Lung microvascular endothelial cell (primary cell): ENCODE measurements at regions not wholly inside any gene's neighbourhood (a gene's known extent, or its start where the extent isn't known, plus 50 kb on each side); places are given as distances from the start of the nearest gene placed in this dataset.

ENCODE experiments used
- DNase-seq, 2 donors: peaks; one replicate each; pipeline versions ENCODE4 v3.0.0 to v3.0.0-alpha.2; 2010; ENCODE audit warnings: low read depth in 2 of 2

DNA sequence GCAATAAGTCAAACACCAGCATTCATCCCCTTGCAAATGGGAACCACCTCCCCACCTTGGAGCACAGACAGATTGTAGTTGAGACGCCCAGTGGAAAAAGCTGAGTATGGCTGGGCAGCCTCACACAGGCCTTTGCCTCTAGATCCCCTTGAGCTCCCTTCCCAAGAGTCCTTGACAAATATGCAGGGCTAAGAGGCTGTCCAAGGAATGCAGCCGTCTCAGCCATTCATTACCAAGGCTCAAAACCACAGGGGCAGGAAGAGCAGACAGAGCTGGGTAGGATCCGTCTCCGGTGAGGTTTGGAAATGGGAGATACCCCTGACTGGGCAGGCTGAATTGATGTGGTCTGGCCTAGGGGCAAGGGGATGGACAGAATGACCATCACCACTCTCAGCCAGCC lies 557.1 kb downstream of the TNS1 start:
- DNase-seq = no peak

DNA sequence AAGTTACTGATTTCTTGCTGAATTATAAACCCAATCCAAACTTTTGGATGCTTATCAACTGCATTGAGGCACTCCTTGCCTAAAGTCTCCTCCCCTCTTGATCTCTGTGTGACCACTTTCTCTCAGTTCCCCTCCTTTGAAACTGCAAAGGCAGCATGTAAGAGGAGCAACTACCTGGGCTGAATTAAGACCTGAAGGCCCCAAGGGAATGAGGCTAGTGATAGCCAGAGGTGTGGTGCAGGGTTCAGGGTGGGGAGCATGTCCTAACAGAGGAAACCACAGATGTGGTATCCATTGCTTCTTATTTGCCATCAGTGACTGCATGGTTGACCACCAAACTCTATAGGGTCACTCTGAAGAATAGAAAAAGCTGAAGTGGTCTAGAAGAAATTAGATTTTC lies 557.9 kb downstream of the TNS1 start:
- DNase-seq = no peak

DNA sequence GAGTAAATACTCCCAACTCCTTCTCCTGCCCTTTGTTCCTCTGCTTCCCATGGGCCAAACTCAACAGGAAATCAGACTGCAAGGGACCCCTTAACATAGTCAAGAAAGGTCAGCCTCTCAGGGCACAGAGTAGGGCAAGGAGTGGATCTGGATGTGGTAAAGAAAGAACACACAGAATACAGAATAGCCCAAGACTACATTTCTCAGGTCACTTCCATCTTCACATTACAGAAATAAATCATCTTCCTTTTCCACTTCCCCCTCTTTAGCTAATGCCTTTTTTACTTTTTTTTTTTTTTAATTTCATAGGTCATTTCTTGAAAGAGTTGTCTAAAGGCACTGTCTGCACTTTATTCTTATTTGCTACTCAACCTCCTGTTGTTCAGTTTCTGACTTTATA lies 558.3 kb downstream of the TNS1 start:
- no peak for DNase-seq

DNA sequence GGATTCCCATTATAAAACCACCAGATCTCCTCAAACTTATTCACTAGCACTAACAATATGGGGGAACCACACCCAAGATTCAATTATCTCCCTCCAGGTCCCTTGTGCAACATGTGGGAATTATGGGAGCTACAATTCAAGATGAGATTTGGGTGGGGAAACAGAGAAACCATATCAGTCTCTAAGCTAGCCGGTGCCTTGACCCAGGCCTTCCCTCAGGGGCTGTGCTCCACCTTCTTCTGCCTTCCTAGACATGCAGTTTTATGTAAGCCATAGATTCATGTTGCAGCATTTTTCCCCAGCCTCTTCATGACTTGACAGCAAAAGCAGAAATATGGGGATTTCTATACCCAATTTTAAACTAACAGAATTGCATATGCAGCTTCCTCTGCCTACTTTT lies 559.2 kb downstream of the TNS1 start:
- no peak for DNase-seq

DNA sequence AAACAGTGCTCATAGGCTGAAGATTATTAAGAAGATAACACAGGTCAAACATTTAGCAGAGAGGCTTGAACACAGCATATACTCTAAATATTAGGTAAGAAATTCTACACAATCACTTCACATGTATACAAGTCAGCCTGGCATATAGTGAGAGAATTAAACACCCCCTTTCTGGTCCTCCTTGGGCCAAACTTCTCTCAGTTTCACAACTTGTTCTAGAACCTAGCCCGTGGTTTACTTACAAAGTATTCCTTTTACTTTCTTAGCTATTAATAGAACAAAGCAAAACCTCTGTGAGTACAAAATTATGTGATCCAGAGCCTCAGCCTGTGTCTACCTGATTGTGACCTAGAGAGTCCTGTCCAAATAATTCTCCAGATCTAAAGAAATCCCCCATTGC lies 562.8 kb downstream of the TNS1 start:
- DNase-seq = no peak

DNA sequence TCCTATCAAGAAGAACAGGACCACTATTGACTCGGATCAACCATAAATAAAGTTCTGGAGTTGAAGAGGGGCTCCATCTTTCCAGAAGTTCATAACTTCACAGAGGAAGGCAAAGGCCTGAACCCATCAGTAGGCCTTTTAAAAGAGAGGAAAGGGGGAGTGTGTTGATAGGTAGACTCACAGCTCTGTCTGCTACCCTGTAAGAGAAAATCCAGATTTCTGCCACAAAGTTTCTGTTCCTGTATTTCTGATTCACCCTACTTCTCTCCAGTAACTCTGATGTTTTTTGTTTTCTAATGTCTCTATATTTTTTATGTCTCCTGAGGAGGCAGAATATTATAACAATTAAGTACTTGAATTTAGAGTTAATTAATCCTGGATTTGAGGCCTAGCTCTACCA lies 564.0 kb downstream of the TNS1 start:
- DNase-seq = no peak

DNA sequence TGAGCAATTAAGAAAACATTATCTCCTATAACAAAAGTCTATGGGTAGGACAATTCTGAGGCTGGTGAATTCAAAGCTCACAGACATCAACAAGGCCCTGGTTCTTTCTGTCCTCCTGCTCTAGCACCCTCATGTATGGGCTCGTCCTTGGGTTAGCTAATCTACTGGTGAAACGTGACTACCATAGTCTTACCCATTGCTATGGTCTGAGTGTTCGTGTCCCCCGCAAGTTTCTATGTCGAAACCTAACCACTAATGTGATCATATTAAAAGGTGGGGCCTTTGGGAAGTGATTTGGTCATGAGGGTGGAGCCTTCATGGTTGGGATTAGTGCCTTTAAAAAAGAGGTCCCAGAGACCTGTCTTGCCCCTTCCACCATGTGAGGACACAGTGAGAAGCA lies 564.7 kb downstream of the TNS1 start:
- no peak for DNase-seq

DNA sequence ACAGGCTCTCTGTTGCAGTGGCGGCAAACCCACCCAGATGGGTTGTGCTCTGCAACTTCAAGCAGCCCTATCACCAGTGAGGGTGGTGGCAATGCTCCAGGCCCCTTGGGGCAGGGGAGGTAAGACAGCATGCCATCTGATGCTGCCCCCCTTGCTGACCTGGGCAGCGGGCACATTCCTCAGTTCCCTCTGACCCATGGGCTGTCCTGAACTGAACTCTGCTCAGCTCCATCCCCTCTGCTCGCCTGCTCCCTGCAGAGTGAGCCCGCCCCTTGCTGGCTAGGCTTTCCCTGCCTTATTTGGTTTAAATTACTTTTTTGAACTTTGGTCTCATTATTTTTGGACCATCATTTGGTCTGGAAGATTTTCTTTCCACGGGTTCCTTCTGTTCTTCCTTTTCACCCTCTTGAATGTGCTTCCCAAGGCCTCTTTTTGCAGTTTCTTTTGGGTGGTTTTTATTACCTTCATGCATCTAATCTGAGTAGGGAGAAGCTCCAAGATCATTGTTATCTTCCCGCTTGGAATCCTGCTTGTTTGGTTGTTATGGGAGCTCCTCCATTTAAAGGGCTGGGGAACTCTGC lies 565.4 kb downstream of the TNS1 start:
- no peak for DNase-seq

DNA sequence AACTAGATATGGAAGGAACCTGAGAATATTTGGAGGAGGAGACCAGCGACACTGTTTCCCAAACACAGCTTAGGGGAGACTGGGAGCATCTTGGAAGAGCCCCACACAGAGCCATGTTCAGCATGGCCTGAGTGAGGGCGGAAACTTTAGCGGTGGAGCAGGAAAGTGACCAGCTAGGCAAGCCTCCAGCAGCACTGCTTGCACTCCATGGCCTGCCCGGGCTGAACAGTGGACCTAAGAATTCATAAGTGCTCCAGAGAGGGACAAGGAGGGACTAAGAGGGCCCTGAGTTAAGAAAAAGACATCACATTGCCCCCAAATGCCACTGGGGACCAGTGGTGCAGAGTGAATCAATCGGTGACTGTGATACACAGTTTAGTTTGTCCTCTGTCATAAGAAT lies 566.4 kb downstream of the TNS1 start:
- no peak for DNase-seq

DNA sequence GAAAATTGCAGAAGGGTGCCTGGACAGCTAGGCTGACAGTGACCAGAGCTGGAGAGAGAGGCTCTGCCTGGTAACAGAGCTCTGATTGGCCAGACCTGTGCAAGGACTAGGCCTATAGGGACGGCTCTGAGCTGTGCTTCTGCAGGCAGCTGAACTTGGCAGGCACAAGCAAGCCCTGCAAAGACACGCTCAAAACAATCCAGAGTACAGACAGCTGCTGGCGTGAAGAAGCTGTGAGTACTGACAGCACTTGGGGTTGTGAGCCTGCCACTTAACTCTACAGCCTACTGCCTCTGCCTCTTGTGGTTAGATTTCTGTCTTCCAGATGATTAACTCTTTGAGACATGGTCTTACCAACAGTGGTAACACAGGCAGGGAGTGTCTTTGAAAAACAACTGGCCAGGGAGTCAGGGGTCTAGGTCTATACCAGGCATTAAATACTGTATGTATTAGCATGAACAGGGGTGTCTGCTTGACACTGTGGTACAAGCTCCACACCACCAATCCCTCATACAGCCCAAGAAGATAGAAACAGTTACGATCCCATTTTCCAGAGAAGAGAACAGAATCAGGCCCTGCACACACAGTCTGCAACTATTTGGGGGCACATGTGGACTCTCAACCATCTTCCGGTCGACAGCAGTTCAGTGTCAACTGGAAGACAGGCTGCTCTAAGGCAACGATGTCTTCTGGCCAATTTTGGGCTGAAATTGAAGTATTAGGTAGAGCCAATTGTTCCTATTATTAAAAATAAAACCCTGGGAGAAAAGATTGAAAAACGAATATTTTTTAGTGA lies 568.4 kb downstream of the TNS1 start:
- peak; percentile 91 to 93 for DNase-seq

DNA sequence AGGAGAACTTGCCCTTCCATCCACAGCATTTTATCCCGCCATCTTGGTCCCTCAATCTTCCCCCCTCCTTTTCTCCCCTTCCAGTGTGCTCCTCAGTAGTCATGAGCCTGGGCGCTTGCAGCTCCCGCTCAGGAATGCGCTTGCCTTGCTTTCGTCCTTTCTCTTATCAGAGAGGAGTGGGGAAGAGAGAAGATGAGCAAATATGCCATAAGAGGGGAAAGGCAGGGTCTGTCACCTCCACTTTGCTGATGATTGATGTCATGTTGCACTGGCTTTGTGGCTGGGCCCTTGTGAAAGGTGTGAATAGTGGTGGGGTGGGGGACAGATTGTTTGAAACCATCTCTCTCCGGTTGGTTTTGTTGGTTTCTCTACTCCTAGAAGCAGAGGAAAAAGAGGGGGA lies 569.3 kb downstream of the TNS1 start:
- DNase-seq = no peak

DNA sequence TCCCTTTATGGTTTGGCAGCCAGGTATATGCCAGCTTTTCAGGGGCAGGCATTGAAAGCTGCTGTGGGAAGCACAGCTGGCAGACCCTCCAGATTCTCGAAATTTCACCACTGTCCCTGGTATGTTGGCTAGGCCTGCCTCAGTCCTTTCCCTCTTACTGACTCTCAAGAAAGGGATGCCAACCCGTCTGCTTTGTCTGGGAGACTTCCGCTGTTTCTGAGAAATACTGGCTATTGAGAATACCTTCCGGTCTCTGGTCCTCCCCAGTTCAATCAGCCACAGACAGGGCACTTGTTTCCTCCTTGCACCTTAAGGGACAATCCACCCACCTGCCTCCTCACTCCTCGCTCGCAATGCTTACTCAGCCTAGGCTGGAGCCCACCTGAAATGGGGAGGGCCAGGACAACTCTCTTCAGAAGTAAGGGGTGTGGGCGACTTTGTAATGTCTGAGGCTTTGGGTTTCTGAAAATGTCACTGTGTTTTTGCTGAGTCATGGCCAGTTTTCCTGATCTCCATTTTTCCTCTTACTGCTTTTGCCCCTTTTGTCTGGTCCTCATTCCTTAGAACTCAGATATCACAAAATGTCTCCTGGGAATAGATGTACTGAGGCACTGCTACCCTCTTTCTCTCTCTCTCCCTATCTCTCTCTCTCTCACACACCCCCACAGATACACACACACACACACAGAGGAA lies 571.1 kb downstream of the TNS1 start:
- DNase-seq = no peak

DNA sequence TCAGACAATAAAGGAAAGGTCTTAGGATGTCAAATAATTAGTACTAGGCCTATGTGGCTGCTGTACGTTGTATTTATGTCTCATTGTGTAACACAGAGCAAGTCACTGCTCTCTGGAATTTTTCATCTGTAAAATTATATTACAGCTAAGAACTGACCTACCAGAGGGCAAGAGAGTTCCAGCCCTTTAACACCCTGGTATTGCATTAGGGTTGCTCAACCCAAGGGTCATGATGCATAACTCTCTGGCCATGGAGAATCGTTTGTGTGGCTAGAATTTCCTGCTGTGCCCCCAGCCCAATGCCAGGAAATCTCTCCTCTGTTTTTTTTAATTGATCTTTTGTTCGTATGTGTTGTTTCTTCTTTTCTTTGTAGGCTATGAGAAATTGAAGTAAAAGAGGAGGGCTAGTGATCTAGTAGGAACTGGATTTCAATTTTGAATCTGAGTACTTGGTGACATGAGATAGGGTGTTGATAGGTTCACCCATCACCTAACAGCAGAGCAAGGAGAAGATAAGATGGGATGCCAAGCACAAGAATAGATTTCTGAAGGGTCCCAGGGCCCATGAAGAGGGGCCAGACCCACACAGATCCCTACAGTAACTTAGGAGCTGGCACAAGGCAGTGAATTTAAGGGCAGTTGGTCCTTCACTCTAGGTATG lies 571.2 kb upstream of the TNP1 start:
- DNase-seq = no peak

DNA sequence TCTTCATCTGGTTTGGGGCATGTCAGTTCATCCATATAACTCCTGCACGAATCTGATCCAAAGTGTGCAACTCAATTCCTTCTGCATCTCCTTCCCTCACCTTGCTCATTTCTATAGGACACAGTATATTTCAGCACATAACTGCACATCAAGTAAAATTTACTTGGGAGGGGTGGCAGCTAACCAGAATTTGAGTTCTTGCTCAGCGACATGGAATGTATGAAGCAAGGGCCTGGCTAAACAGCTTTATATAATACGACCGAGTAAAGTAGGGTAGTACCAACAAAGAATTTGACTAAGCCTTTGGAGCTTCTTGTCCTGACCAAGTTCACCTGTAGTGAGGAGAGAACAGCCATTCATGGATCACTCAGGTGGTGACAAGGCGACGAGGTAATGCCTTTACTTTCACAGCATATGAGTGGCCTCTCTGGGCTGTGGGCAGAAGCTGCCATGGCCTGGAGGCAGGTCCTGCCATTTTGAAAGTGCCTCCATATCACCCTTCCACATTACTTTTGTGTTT lies 570.2 kb upstream of the TNP1 start:
- no peak for DNase-seq

DNA sequence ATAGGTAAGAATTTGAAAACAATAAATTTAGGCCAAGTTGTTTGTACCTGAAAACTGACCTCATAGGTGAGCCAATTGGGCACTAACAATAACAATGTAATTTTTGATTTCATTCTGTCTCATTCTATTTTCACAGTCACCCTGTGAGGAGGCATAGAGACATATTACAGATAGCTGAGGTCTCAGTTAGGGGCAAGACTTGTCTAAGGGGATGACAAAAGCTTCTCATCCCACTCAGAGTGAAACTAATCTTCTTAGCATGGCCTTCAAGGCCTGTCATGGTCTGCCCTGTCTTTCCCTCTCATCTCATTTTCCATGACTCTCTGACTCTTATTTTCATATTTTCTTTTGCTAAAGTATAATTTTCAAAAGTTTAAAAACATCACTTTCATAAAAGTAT lies 562.0 kb upstream of the TNP1 start:
- no peak for DNase-seq

DNA sequence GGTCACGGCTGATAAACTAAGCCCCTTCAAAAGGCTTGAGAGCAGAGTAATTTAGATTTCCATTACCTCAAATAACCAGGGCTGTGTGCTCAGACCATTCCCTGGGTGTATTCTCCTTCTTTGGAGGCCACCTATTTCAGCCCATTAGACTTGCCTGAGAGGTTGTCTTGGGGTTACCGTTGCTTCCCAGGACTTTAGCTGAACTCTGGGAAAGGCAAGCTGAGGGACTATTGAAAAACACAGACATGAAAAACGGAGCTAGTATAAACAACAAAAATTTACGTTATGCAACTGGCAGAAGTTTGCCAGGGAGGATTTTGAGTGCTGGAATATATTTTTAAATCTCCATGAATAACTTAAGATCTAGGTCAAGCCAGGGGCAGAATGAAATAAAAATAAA lies 561.0 kb upstream of the TNP1 start:
- DNase-seq = no peak

DNA sequence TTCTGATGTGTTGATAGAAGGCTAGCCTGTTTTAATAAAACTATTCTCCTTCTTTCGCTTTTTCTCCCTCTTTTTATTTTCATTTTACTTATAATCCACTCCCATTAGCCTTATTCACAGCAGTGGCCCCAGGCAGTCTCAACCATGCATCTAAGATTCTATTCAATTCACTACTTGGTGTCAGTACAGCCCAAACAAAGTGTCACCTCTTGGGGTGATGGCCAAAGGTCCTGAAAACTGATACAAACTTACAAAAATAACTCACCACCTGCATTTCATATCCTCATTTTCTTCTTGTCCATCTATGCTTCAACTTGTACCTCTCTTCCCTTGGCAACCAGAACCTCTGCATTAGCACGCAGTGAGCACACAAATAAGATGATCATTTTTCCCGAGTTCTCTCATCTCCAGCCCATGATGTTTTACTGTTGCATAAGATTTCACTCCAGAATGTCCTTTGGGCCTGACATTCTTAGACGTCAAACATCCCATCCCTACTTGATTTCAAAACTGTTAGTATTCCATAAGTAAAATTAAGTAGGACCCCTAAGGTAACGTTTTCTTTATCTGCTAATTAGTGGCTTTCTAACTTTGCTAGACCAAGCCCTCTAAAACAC lies 559.3 kb upstream of the TNP1 start:
- DNase-seq = no peak

DNA sequence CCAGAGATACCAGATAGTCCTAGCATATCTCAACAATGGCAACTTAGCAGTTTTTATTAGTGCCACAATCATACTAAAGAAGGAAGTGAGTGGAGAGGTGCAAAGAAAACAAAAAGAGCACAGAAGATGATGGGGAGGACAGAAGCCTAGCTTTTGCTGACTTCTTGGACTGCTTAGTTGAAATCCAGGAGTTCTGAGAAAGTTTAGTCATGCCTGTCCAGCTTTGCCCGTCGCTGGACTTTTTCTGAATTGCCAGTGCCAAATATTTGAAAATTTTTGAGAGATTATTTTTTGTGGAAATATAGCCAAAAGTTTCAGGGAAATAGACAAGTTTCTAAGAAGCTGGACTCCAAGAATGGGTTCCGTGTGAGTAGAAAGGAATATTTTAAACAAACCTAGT lies 558.7 kb upstream of the TNP1 start:
- no peak for DNase-seq

DNA sequence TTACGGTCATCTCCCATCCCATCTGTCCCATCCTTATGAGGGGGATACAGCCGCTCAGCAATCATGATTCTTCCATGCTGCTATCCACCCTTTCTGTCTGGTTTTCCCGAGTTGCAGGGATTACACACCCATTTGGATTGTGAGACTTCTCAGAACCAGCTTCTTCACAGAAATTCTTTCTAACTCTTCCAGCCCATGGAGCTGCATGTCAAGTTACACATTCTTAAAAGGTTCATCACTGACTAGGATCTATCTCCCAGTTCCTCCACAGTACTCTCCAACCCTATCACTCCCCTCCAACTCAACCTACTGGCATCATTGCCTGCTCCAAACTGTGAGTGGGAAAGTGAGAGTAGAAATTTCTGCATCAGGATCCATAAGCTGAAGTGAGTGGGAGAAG lies 558.2 kb upstream of the TNP1 start:
- DNase-seq = no peak

DNA sequence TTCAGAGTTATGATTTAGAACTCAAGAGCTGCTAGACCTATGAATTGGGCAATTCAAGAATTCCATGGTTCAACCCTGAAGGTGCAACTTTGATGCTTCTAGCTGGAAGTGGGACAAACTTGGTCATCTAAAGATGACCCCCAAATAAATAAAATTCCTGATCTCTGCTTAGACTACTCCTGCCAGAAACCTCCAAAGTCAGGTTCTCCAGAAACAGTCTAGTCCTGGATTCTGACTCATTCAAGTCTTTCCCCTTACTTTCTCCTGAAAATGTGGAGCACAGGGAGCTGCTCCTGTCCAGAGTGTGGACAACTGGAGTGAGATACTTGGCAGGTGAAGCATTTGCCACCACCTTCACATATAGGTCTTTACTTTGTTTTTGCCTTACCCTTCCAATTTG lies 557.7 kb upstream of the TNP1 start:
- DNase-seq = no peak

DNA sequence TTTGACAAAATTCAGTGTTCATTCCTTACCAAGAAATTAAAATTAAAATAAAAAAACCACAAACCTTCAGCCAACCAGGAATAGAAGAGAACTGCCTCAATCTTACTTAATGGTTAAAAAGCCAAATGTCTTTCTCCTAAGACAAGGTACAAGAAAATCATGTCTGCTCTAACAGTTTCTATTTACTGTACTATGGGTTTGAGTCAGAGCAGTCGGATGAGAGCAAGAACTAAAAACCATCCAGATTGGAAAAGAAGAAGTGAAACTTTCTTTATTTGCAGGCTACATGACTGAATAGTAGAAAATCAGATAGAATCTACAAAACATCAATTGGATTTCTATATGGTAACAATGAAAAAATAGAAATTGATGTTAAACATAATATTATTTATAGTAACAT lies 555.5 kb upstream of the TNP1 start:
- no peak for DNase-seq

DNA sequence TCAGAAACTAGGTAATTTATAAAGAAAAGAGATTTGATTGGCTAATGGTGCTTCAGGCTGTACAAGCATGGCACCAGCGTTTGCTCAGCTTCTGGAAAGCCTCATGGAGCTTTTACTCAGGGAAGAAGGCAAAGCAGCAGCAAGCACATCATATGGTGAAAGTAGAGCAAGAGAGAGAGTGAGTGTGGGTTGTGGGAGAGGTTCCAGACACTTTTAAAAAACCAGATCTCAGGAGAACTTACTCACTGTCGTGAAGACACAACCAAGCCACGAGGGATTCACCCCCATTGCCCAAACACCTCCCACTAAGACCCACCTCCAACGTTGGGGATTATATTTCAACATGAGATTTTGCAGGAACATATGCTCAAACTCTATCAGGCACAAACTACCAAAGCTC lies 554.6 kb upstream of the TNP1 start:
- no peak for DNase-seq
